NCI-H2081 treated with DMSO at 0.1 percent for 48 hours (cell line): ENCODE measurements at regions not wholly inside any gene's neighbourhood (a gene's known extent, or its start where the extent isn't known, plus 50 kb on each side); places are given as distances from the start of the nearest gene placed in this dataset.

Experiments
- DNase-seq: peaks from one replicate; lab custom pipeline; 2025; lab: John Stamatoyannopoulos, UW

DNA sequence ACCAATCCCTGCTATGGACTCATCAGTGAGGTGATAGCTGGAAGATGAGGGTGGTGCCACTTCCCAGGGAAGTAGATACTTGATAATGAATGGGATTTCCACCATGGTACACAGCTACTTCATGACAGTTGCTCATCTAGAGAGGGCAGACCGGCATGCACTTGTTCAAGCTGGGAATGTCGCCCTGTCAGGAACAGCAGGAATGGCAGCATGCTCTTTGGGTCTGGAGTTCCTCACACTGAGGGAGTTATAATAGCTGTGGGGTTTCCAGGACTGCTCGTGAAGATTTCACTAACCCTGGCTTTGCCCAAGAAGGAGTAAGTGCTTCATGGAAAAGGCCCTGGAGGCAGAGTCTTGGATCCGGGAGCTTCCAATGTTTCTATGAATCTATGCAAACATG is 129.2 kb downstream of the PSMG1 start:
- no peak for DNase-seq

GRCh38 chr21:39053126-39053525 is 130.1 kb downstream of the PSMG1 start:
- no peak for DNase-seq

- DNase-seq, result no peak
These were observed 130.5 kb downstream of the PSMG1 start for GRCh38 chr21:39052718-39053117.

GRCh38 chr21:39051588-39051949 is 131.7 kb downstream of the PSMG1 start:
- DNase-seq, result no peak

- DNase-seq, result no peak
These were observed 132.2 kb downstream of the PSMG1 start for GRCh38 chr21:39050841-39051587.

GRCh38 chr21:39048574-39048973 is 134.7 kb downstream of the PSMG1 start:
- DNase-seq, result no peak

- DNase-seq, result no peak
These were observed 135.2 kb downstream of the PSMG1 start for GRCh38 chr21:39048064-39048463.

DNA sequence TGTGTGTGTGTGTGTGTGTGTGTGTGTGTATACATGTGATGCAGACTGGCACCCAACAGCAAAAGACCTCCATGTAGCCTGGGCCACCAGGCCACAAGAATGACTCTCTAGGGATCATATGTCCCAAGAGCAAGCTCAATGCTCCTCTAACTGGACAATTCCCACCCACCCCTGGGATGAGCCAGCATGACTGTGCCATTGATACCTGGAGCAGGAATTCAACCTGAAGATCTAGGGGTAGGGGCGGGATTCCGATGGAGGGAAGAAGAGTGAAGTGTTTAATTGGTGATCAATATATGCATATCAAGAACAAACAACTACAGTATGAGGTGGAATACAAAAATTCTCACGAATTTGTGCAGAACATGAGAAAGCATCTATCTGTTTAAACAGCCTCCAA is 136.2 kb downstream of the PSMG1 start:
- DNase-seq, result no peak

GRCh38 chr21:39046236-39046916 is 136.9 kb downstream of the PSMG1 start:
- DNase-seq, result no peak

DNA sequence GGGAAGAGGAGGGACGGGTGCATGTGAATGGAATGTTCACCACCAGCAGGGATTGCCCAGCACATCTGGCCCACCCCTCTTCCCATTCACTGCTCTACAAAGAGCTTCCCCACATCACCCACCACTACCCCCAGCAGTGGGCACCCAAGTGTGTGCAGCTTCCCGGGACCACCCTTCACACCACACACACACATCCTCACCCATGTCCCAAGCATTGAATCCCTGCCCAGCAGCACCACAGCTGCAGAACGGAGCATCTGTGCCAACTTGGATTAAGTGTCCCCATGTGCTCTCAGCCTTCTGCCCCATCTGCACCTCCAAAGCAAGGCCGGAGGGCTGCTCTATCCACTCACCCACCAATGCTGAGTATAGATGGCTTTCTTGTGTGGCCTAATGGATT is 141.4 kb downstream of the PSMG1 start:
- DNase-seq, result no peak

DNA sequence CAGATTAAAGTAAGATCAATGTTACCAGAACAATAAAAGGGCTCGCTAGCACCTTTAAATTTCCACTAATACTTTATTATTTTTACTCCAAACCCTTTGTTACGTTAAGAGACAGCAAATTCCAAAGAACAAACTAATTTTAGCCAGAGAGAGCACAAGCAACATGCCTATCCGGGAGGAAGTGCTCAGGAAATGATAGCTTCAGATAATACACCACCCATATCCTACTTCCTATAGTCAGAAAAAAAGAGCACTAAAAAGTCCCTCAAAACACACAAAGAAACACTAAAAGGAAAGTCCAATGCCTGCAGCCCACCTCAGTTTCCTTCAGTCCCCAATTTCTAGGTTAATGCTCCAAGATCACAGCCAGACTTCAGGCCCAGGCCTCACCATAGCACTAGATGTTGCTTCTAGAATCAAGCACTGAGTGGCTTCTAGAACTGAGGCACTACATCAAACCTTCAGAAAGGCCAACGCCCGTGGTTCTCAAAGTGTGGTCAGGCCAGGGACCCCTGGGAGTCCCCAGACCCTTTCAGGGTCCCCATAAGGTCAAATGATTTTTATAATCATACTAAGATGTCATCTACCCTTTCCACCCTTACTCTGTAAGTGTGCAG is 142.6 kb downstream of the PSMG1 start:
- DNase-seq, result no peak

GRCh38 chr21:39037807-39038405 is 145.3 kb downstream of the PSMG1 start:
- DNase-seq, result no peak

GRCh38 chr21:39036581-39036980 is 146.7 kb downstream of the PSMG1 start:
- no peak for DNase-seq

GRCh38 chr21:39034590-39035536 is 148.4 kb downstream of the PSMG1 start:
- no peak for DNase-seq

- DNase-seq, result no peak
These were observed 149.2 kb downstream of the PSMG1 start for GRCh38 chr21:39033878-39034589.

DNA sequence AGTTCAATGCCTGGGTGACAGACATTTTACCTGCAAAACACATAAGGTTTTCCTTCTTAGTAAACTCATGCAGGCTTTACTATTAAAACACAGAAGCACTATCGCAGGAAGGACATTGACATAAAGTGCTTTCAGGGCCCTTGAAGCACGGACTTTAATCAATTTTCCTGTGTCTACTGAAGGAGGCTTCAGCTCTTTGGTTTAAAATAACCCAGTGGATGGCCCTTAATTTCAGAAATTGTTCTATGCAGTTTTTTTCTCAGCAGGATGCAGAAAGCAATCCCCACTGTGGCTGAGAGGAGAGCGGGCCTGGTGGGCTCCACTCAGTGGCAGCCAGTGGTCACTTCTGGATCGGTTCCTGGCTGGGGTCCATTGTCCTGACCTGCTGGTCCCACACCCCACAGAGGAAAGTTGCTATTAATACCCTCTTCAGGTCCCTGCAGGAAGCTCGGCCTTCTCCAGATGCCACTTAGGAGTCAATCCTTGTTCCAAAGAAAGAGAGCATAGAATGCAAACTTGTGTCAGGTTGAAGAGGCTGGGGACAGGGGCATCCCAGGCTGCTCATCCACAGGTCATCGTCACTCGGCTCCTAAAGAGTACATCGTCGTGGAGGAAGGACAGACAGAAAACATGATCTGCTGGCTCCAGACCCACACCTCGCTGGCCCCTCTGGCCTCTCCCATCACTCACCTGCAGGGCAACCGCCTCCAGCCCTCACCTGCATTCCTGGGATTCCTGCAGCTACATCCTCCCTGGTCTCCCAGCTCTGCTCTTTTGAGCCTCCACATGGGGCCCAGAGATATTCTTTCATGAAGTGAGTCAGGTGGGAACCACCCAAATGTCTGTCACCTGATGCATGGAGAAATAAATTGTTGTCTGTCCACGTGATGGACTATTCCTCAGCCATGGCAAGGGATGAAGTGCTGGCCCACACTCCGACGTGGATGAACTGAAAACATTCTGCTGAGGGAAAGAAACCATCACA is 153.1 kb downstream of the PSMG1 start:
- DNase-seq, result no peak

DNA sequence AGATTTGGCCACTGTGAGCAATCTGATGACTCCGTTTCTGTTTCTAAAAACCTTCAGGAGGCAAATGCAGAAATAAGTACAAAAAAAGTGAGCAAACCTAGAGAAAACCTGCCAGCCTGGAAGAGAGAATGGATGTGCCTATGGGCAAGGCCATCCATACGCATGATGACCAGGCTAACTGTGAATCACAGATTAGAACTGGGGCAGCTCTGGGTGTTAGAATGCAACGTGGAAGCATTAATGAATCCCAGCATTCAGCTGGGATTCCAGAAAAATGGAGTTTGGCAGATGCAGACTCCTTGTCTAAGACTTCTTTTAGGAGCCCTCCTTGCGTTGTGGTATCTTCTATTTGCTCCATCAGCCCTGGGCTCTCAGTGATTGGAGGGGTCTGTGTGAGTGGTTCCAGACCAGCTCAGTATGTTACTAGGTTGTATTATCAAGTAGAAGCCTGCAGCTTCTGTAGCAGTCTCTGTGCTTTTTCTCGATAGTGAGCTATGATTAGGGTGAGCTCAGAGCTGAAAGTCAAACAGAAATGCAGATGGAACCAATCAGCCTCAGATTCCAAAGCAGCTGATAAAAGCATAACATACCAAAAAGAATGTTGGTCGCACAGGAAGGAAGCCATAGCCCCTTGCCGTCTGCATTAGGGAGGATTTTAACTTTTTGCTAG is 154.0 kb downstream of the PSMG1 start:
- no peak for DNase-seq

DNA sequence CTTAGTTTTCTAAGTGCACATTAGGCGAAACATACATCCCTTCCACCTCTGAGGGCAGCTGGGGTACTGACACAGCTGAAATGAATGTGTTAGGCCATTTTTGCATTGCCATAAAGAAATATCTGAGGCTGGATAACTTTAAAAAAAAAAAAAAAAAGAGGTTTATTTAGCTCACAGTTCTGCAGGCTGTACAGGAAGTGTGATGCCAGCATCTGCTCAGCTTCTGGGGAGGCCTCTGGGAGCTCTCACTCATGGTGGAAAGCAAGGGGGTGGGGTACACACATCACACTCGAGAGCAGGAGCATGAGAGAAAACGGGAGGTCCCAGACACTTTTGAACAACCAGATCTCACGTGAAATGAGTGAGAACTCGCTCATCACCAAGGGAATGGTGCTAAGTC is 158.1 kb downstream of the PSMG1 start:
- DNase-seq, result no peak

- no peak for DNase-seq
These were observed 158.7 kb downstream of the PSMG1 start for GRCh38 chr21:39024538-39024937.
